ENCODE measurements at regions not wholly inside any gene's neighbourhood (a gene's known extent, or its start where the extent isn't known, plus 50 kb on each side); places are given as distances from the start of the nearest gene placed in this dataset.

GRCh38 chr7:23981314-23981713 lies 271.3 kb downstream of the STK31 start:
- peak; percentile 57 for DNase-seq

- DNase-seq: no peak
Observed at GRCh38 chr7:23981758-23982157, 271.7 kb downstream of the STK31 start.

- no peak for DNase-seq
Observed at GRCh38 chr7:24005517-24005916, 278.5 kb upstream of the NPY start.

GRCh38 chr7:24010495-24010894 lies 273.5 kb upstream of the NPY start:
- no peak for DNase-seq

- no peak for DNase-seq
Observed at GRCh38 chr7:24017519-24017918, 266.5 kb upstream of the NPY start.

- no peak for DNase-seq
Observed at GRCh38 chr7:24018331-24018730, 265.7 kb upstream of the NPY start.

GRCh38 chr7:24019841-24020240 lies 264.1 kb upstream of the NPY start:
- no peak for DNase-seq

GRCh38 chr7:24024276-24025068 lies 259.5 kb upstream of the NPY start:
- no peak for DNase-seq

GRCh38 chr7:24025094-24025493 lies 258.9 kb upstream of the NPY start:
- no peak for DNase-seq

GRCh38 chr7:24025765-24026164 lies 258.2 kb upstream of the NPY start:
- DNase-seq: no peak

- DNase-seq: no peak
Observed at GRCh38 chr7:24026351-24026750, 257.6 kb upstream of the NPY start.

GRCh38 chr7:24029068-24029467 lies 254.9 kb upstream of the NPY start:
- DNase-seq: no peak

- no peak for DNase-seq
Observed at GRCh38 chr7:24034251-24034650, 249.7 kb upstream of the NPY start.

GRCh38 chr7:24035366-24036032 lies 248.5 kb upstream of the NPY start:
- no peak for DNase-seq

- DNase-seq: no peak
Observed at GRCh38 chr7:24036033-24036412, 248.0 kb upstream of the NPY start.

- no peak for DNase-seq
Observed at GRCh38 chr7:24038993-24039392, 245.0 kb upstream of the NPY start.

- DNase-seq: no peak
Observed at GRCh38 chr7:24039991-24040624, 243.9 kb upstream of the NPY start.

GRCh38 chr7:24042028-24042427 lies 242.0 kb upstream of the NPY start:
- no peak for DNase-seq

GRCh38 chr7:24049296-24049695 lies 234.7 kb upstream of the NPY start:
- DNase-seq: peak; percentile 68

- no peak for DNase-seq
Observed at GRCh38 chr7:24050991-24051560, 232.9 kb upstream of the NPY start.

GRCh38 chr7:24051651-24052050 lies 232.3 kb upstream of the NPY start:
- no peak for DNase-seq

GRCh38 chr7:24052572-24053260 lies 231.3 kb upstream of the NPY start:
- DNase-seq: peak; percentile 96

GRCh38 chr7:24054236-24054635 lies 229.8 kb upstream of the NPY start:
- DNase-seq: no peak

Measured in NCI-H226 (cell line).